HCT116 (cell line): ENCODE measurements at regions not wholly inside any gene's neighbourhood (a gene's known extent, or its start where the extent isn't known, plus 50 kb on each side); places are given as distances from the start of the nearest gene placed in this dataset.

Source experiments
- ATAC-seq: fragments of 200-7000 bp; cut with Tn5 transposase; 2 replicates; pipeline ENCODE4 v1.9.1; 2020; ENCODE audit warnings: mild to moderate bottlenecking, moderate library complexity
- BruUV-seq: library from RNA; stranded (reverse); fragments of 400-500 nt; replicated peaks from 2 replicates; lab custom pipeline; 2021; lab: Mats Ljungman, UMichigan
- CTCF ChIA-PET: fragments of 300-600 bp; sonication (Branson Sonifier 250); formaldehyde crosslinking; loops from one replicate; lab custom pipeline; 2021; ENCODE audit warnings: antibody characterized with exemption; lab: Charles Lee
- POLR2A ChIA-PET: fragments of 300-600, 350-600 bp; sonication (Branson Sonifier 250); formaldehyde crosslinking; loops from one replicate; lab custom pipeline; 2021; ENCODE audit warnings: antibody characterized with exemption; lab: Charles Lee
- RAD21 ChIA-PET, 2 experiments: fragments of 300-600 bp; sonication (Branson Sonifier 250); formaldehyde crosslinking; loops; one replicate each; lab custom pipeline; 2023; ENCODE audit warnings: low total read pairs in 2 of 2; ENCODE audit not compliant: uncharacterized antibody in 2 of 2, unreplicated experiment in 2 of 2, low non-redundant PET in 1 of 2; lab: Charles Lee
- DNase-seq: peaks from one replicate; pipeline ENCODE4 v3.0.0-alpha.2; 2010; ENCODE audit warnings: low read depth, low spot score
- H2AFZ ChIP-seq: fragments of 200-600 bp; shearing (Covaris generic), sonication (generic); 2 replicates; pipeline ENCODE4 v1.6.1; 2017; ENCODE audit warnings: low read depth, mixed run types, mixed read lengths, antibody characterized with exemption, low read length; ENCODE audit not compliant: poor library complexity, severe bottlenecking
- H3K27ac ChIP-seq: 2 replicates; pipeline ENCODE4 v1.5.1; 2012; ENCODE audit warnings: low read depth, low read length
- H3K27me3 ChIP-seq: fragments of 200-600 bp; sonication (generic); 2 replicates; pipeline ENCODE4 v1.6.1; 2016; ENCODE audit warnings: mixed run types, low read length, mixed read lengths; ENCODE audit not compliant: insufficient read depth
- H3K36me3 ChIP-seq, 2 experiments: fragments of 200-500 bp in 1 of 2; fragments of 200-600 bp in 1 of 2; sonication (Bioruptor generic) in 1 of 2; sonication (generic) in 1 of 2; 2 replicates each; pipeline versions ENCODE4 v1.5.1 to v1.6.1; 2014 to 2016; ENCODE audit warnings: low read length in 2 of 2, inconsistent platforms in 1 of 2, mixed read lengths in 1 of 2, mixed run types in 1 of 2; ENCODE audit not compliant: insufficient read depth in 2 of 2, control insufficient read depth in 1 of 2
- H3K4me1 ChIP-seq, 2 experiments: fragments of 200-600 bp in 1 of 2; sonication (generic) in 1 of 2; 2 replicates each; pipeline versions ENCODE4 v1.5.1 to v1.6.1; 2012 to 2017; ENCODE audit warnings: low read length in 2 of 2, inconsistent platforms in 1 of 2, mild to moderate bottlenecking in 1 of 2, mixed read lengths in 1 of 2, mixed run types in 1 of 2, moderate library complexity in 1 of 2; ENCODE audit not compliant: insufficient read depth in 2 of 2, control insufficient read depth in 1 of 2
- H3K4me2 ChIP-seq: fragments of 200-600 bp; sonication (generic); 2 replicates; pipeline ENCODE4 v1.6.1; 2017; ENCODE audit warnings: mixed run types, low read length, mixed read lengths
- H3K4me3 ChIP-seq, 2 experiments: fragments of 200-600 bp in 1 of 2; sonication (generic) in 1 of 2; replicated peaks in 1 of 2; 2 replicates each; pipeline ENCODE4 v1.5.1; 2011 to 2016; ENCODE audit warnings: low read length in 2 of 2, control low read depth in 1 of 2, low read depth in 1 of 2, mild to moderate bottlenecking in 1 of 2, mixed read lengths in 1 of 2, mixed run types in 1 of 2
- H3K79me2 ChIP-seq: fragments of 200-600 bp; sonication (generic); 2 replicates; pipeline ENCODE4 v1.6.1; 2017; ENCODE audit warnings: mild to moderate bottlenecking, mixed run types, low read length, moderate library complexity, mixed read lengths; ENCODE audit not compliant: insufficient read depth
- H3K9ac ChIP-seq: fragments of 200-600 bp; sonication (generic); 2 replicates; pipeline ENCODE4 v1.6.1; 2016; ENCODE audit warnings: low read length, mixed read lengths
- H3K9me2 ChIP-seq: fragments of 200-600 bp; sonication (generic), shearing (Covaris generic); 2 replicates; pipeline ENCODE4 v1.6.1; 2017; ENCODE audit warnings: mixed run types, mild to moderate bottlenecking, moderate library complexity; ENCODE audit not compliant: insufficient read depth
- H3K9me3 ChIP-seq, 2 experiments: fragments of 200-500 bp in 1 of 2; fragments of 200-600 bp in 1 of 2; sonication (Bioruptor generic) in 1 of 2; sonication (generic) in 1 of 2; 2 replicates each; pipeline ENCODE4 v1.6.1; 2014 to 2017; ENCODE audit warnings: low read length in 2 of 2, mixed read lengths in 2 of 2, inconsistent platforms in 1 of 2, low read depth in 1 of 2, mild to moderate bottlenecking in 1 of 2, mixed run types in 1 of 2, moderate library complexity in 1 of 2; ENCODE audit not compliant: control insufficient read depth in 1 of 2, insufficient read depth in 1 of 2
- H4K20me1 ChIP-seq: fragments of 200-600 bp; sonication (generic), shearing (Covaris generic); 2 replicates; pipeline ENCODE4 v1.6.1; 2017; ENCODE audit warnings: mixed run types, mild to moderate bottlenecking, moderate library complexity; ENCODE audit not compliant: insufficient read depth
- CBX3 ChIP-seq: IDR thresholded peaks from 2 replicates; pipeline ENCODE4 v1.6.1; 2012; ENCODE audit warnings: low read depth
- ELF1 ChIP-seq: IDR thresholded peaks from 2 replicates; pipeline ENCODE4 v1.6.1; 2012; ENCODE audit warnings: low read depth, borderline replicate concordance
- EZH2phosphoT487 ChIP-seq: fragments of 200-600 bp; IDR thresholded peaks from 2 replicates; pipeline ENCODE4 v1.6.1; 2018; ENCODE audit warnings: antibody characterized with exemption, borderline replicate concordance
- FOSL1 ChIP-seq: IDR thresholded peaks from 2 replicates; pipeline ENCODE4 v1.6.1; 2012; ENCODE audit warnings: low read depth
- RAD21 ChIP-seq: IDR thresholded peaks from 2 replicates; pipeline ENCODE4 v1.6.1; 2012; ENCODE audit warnings: low read depth, mild to moderate bottlenecking
- SP1 ChIP-seq: IDR thresholded peaks from 2 replicates; pipeline ENCODE4 v1.6.1; 2012; ENCODE audit warnings: low read depth
- TCF7L2 ChIP-seq: IDR thresholded peaks from 2 replicates; pipeline ENCODE4 v1.7.0; 2011; ENCODE audit warnings: borderline replicate concordance, inconsistent platforms; ENCODE audit not compliant: insufficient read depth, insufficient read length; ENCODE audit errors: extremely low read depth
- YY1 ChIP-seq: IDR thresholded peaks from 2 replicates; pipeline ENCODE4 v1.6.1; 2011; ENCODE audit warnings: low read length, low read depth, moderate library complexity, mild to moderate bottlenecking; ENCODE audit not compliant: insufficient replicate concordance; ENCODE audit errors: extremely low read depth
- ZNF274 ChIP-seq: fragments of 200-500 bp; sonication (Bioruptor generic); IDR thresholded peaks from 2 replicates; pipeline ENCODE4 v1.6.1; 2014; ENCODE audit warnings: mild to moderate bottlenecking, low read depth, low read length, inconsistent platforms
- intact Hi-C: fragments of 100-400 bp; cut with micrococcal nuclease; formaldehyde crosslinking; loops from 2 replicates; pipeline ENCODE4 v1.10.0; 2022
- TF ChIP-seq, protein P1 (sequence below): IDR thresholded peaks from 2 replicates; pipeline ENCODE4 v1.6.1; 2011; ENCODE audit warnings: mild to moderate bottlenecking, low read length, moderate library complexity; ENCODE audit not compliant: insufficient replicate concordance; ENCODE audit errors: extremely low read depth
- TF ChIP-seq, protein P2 (sequence below): IDR thresholded peaks from 2 replicates; pipeline ENCODE4 v1.6.1; 2012

DNA sequence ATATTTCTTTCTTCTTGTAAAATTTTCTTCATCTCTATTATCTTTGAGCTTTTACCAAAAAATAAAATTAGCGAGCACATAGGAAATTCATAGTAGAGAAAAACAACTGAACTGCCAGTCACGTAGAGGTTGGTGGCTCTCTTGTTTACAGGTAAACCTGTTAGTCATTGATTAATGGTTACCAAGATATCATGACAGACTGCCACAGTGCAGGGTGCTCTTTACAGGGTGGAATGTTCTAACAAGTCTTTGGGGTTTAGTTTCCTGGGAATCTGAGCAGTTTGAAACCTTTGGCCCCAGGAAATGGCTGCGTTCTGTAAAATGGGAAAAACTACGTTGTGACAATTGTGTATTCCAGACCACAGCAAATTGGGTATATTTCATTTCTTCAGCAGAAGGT, 407.3 kb upstream of the ADARB2 start:
- H3K27ac ChIP-seq: no peak overlapping the region
- no peak for DNase-seq
- BruUV-seq: no TSS peak
- ChIA-PET POLR2A (no interaction called here), RAD21 (no interaction called here), CTCF (no interaction called here)
- no peak overlapping the region for H3K4me2 ChIP-seq
- no peak overlapping the region for H3K4me3 ChIP-seq
- H3K9ac ChIP-seq: no peak overlapping the region
- intact Hi-C loops: no loop called here
- H2AFZ ChIP-seq: no peak overlapping the region
- no peaks in the 10 kb centered on the region for H3K4me1 ChIP-seq
- no peaks in the 10 kb centered on the region for H4K20me1 ChIP-seq
- TF ChIP-seq, protein P1, sequence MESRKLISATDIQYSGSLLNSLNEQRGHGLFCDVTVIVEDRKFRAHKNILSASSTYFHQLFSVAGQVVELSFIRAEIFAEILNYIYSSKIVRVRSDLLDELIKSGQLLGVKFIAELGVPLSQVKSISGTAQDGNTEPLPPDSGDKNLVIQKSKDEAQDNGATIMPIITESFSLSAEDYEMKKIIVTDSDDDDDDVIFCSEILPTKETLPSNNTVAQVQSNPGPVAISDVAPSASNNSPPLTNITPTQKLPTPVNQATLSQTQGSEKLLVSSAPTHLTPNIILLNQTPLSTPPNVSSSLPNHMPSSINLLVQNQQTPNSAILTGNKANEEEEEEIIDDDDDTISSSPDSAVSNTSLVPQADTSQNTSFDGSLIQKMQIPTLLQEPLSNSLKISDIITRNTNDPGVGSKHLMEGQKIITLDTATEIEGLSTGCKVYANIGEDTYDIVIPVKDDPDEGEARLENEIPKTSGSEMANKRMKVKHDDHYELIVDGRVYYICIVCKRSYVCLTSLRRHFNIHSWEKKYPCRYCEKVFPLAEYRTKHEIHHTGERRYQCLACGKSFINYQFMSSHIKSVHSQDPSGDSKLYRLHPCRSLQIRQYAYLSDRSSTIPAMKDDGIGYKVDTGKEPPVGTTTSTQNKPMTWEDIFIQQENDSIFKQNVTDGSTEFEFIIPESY: no peak
- H3K79me2 ChIP-seq: no peaks in the 10 kb centered on the region
- H3K9me3 ChIP-seq: peaks cover 0 to 14% of the 10 kb centered on the region in 2 experiments; a peak in 2 of 4 replicates
- no peak for ATAC-seq
- H3K27me3 ChIP-seq: no peaks in the 10 kb centered on the region
- H3K9me2 ChIP-seq: no peaks in the 10 kb centered on the region
- H3K36me3 ChIP-seq: no peaks in the 10 kb centered on the region

DNA sequence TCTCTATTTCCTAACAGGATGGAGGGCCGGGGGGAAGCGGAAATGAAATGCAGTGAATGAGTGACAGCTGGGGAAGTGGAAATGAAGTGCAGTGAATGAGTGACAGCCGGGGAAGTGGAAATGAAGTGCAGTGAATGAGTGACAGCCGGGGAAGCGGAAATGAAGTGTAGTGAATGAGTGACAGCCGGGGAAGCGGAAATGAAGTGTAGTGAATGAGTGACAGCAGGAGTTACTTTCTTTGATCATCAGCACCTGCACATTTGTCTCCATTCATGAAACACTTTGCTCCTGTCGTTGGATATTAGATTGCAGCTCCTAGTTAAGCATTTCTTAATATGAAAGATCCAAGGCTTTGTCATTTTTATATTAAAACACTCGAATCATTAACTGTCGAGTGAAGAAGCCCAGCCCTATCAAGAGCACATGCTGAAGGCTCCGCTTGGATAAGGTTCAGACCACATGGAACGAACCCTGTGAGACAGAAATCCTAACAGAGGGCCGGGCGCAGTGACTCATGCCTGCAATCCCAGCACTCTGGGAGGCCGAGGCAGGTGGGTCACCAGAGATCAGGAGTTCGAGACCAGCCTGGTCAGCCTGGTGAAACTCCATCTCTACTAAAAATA, 406.0 kb upstream of the ADARB2 start:
- Histone ChIP-seq H2AFZ (no peak overlapping the region), H3K4me3 (no peak overlapping the region), H3K27ac (no peak overlapping the region), H3K4me1 (no peaks in the 10 kb centered on the region), H3K9ac (no peak overlapping the region), H3K27me3 (no peaks in the 10 kb centered on the region), H3K9me2 (no peaks in the 10 kb centered on the region)
- ChIA-PET RAD21 (no interaction called here), CTCF (no interaction called here), POLR2A (no interaction called here)
- DNase-seq: no peak
- TF ChIP-seq TCF7L2: no peak
- no peak for TF ChIP-seq ZNF274
- TF ChIP-seq, protein P2, sequence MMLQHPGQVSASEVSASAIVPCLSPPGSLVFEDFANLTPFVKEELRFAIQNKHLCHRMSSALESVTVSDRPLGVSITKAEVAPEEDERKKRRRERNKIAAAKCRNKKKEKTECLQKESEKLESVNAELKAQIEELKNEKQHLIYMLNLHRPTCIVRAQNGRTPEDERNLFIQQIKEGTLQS: no peak
- TF ChIP-seq ELF1: no peak
- no peak for TF ChIP-seq SP1
- TF ChIP-seq RAD21: no peak
- TF ChIP-seq FOSL1: no peak
- no peak for TF ChIP-seq YY1
- no peak for TF ChIP-seq EZH2phosphoT487
- TF ChIP-seq CBX3: no peak
- TF ChIP-seq, protein P1: no peak
- TF ChIP-seq, all 23 proteins: peak for 0
- no peak for ATAC-seq
- no peaks in the 10 kb centered on the region for H3K36me3 ChIP-seq
- no peaks in the 10 kb centered on the region for H3K79me2 ChIP-seq
- intact Hi-C loops: no loop called here
- no peaks in the 10 kb centered on the region for H4K20me1 ChIP-seq
- BruUV-seq: no TSS peak
- H3K9me3 ChIP-seq: peaks cover 0 to 20% of the 10 kb centered on the region in 2 experiments; a peak in 2 of 4 replicates
- H3K4me2 ChIP-seq: no peak overlapping the region
